Hepatocyte (in vitro differentiated cells): ENCODE measurements at regions not wholly inside any gene's neighbourhood (a gene's known extent, or its start where the extent isn't known, plus 50 kb on each side); places are given as distances from the start of the nearest gene placed in this dataset.

ENCODE experiments used
- CTCF ChIP-seq: fragments of 200-600 bp; sonication (generic); IDR thresholded peaks from 2 replicates; pipeline ENCODE4 v1.5.1; 2016; ENCODE audit warnings: antibody characterized with exemption, mild to moderate bottlenecking; ENCODE audit not compliant: poor library complexity
- EZH2 ChIP-seq: fragments of 200-600 bp; sonication (generic); IDR thresholded peaks from 2 replicates; pipeline ENCODE4 v1.6.1; 2016; ENCODE audit warnings: antibody characterized with exemption, mild to moderate bottlenecking, borderline replicate concordance
- EZH2phosphoT487 ChIP-seq: fragments of 200-600 bp; sonication (generic); IDR thresholded peaks from one replicate; pipeline ENCODE4 v1.6.1; 2018; ENCODE audit warnings: antibody characterized with exemption, mild to moderate bottlenecking, low read depth, moderate library complexity; ENCODE audit not compliant: unreplicated experiment, severe bottlenecking

- TF ChIP-seq EZH2phosphoT487 (no peak), CTCF (no peak), EZH2 (no peak)
Observed at GRCh38 chr12:39122562-39123204, 217.3 kb upstream of the CPNE8 start.
